Heart left ventricle (tissue), 16 donors: ENCODE measurements at regions not wholly inside any gene's neighbourhood (a gene's known extent, or its start where the extent isn't known, plus 50 kb on each side); places are given as distances from the start of the nearest gene placed in this dataset.

Source experiments
- ATAC-seq, 4 donors: fragments of 200-7000 bp; cut with Tn5 transposase; one replicate each; pipeline ENCODE4 v1.9.1; 2020 to 2022; ENCODE audit warnings: moderate library complexity in 4 of 4, mild to moderate bottlenecking in 3 of 4, moderate number of reproducible peaks in 1 of 4
- DNase-seq, 5 donors: peaks; one replicate each; pipeline ENCODE4 v3.0.0-alpha.2; 2020
- H3K27ac ChIP-seq, 12 donors: fragments of 200-600 bp; sonication (generic) in 4 of 12; one replicate each; pipeline versions ENCODE4 v1.5.0 to v1.8.0; 2016 to 2022; ENCODE audit warnings: mild to moderate bottlenecking in 2 of 12
- H3K27me3 ChIP-seq, 9 donors: fragments of 200-600 bp; sonication (generic) in 2 of 9; one replicate each; pipeline versions ENCODE4 v1.5.1 to v1.8.0; 2016 to 2022; ENCODE audit warnings: mild to moderate bottlenecking in 3 of 9
- H3K36me3 ChIP-seq, 9 donors: fragments of 200-600 bp; sonication (generic) in 2 of 9; one replicate each; pipeline versions ENCODE4 v1.5.0 to v1.8.0; 2018 to 2022; ENCODE audit warnings: mild to moderate bottlenecking in 2 of 9
- H3K4me1 ChIP-seq, 12 donors: fragments of 200-600 bp; sonication (generic) in 4 of 12; one replicate each; pipeline versions ENCODE4 v1.5.0 to v1.8.0; 2016 to 2022; ENCODE audit warnings: mild to moderate bottlenecking in 3 of 12
- H3K4me3 ChIP-seq, 12 donors: fragments of 200-600 bp; sonication (generic) in 4 of 12; one replicate each; pipeline versions ENCODE4 v1.5.0 to v1.8.0; 2017 to 2022; ENCODE audit warnings: mild to moderate bottlenecking in 9 of 12, moderate library complexity in 4 of 12
- H3K9me3 ChIP-seq, 12 donors: fragments of 200-600 bp; sonication (generic) in 4 of 12; one replicate each; pipeline versions ENCODE4 v1.5.0 to v1.8.0; 2016 to 2022; ENCODE audit warnings: mild to moderate bottlenecking in 1 of 12
- CTCF ChIP-seq, 12 donors: fragments of 200-600 bp; sonication (generic) in 4 of 12; IDR thresholded peaks; one replicate each; pipeline versions ENCODE4 v1.5.0 to v1.8.0; 2018 to 2022; ENCODE audit warnings: antibody characterized with exemption in 12 of 12, mild to moderate bottlenecking in 5 of 12
- POLR2A ChIP-seq, 2 donors: fragments of 450-650 bp; IDR thresholded peaks; one replicate each; pipeline ENCODE4 v1.6.1; 2017; ENCODE audit warnings: antibody characterized with exemption in 2 of 2, mild to moderate bottlenecking in 2 of 2, moderate library complexity in 2 of 2
- WGBS, 4 donors: extraction: QIAGEN DNeasy Blood & Tissue Kit in 2 of 4; methylation state at CpG; one replicate each; pipeline versions ENCODE4 v1.1.5 to v1.1.7; 2013 to 2018; 5-methylcytosine and 5-hydroxymethylcytosine counted together
- intact Hi-C, 10 donors: fragments of 100-400 bp; cut with DNase I; formaldehyde crosslinking; loops; one replicate each; pipeline versions ENCODE4 v1.11.1 to v1.14.2; 2022
- donor health status: ischemic (EF 13 %, LVEDD 7.1; RV severe dilation, severe dysfunction).
- donor health status: healthy with polysubstance abuse.
- donor health status: DM: no; HTN: yes; CAD: no.
- donor health status: DM: no; HTN: no; CAD: no.
- donor health status: ischemic (EF 25% LVEDD 6.9; RV normal size, moderate dysfunction).
- donor health status: ischemic (EF 25% LVEDD 5.7; RV mildly dilated, moderate dysfunction).
- donor health status: healthy.
- donor health status: DM: yes; HTN: yes; CAD: no.
- donor health status: ischemic (EF 35%, LVEDD 5.7; RV mildly dilated, moderate dysfunction).
- donor health status: nonischemic (EF 11% LVEDD 7.7; RV severe dilation, severe dysfunction).
- donor health status: DM: yes; HTN: yes; CAD: no.
- donor health status: PGD.
- donor health status: ischemic (EF 29% LVEDD 5.4; RV normal size, mild dysfunction).
- donor health status: nonischemic (EF 23%, LVEDD 6.1; RV moderate dilation, normal function).

- DNase-seq (no peak), ATAC-seq (no peak)
- H3K9me3 ChIP-seq: peaks cover 0 to 6% (median 0%) of the 10 kb centered on the region in 12 donors
- no peaks in the 10 kb centered on the region for H3K27me3 ChIP-seq
- no peaks in the 10 kb centered on the region for H3K4me1 ChIP-seq
- no peak overlapping the region for H3K4me3 ChIP-seq
- no peak for TF ChIP-seq CTCF (IDR thresholded peaks at IDR 0.05)
- intact Hi-C loops: no loop called here
- WGBS, 4 donors: 64 to 75% (median 72%) methylated on average over 1 of the region's 1 CpG
- no peak overlapping the region for H3K27ac ChIP-seq
- H3K36me3 ChIP-seq: no peaks in the 10 kb centered on the region
These were observed 209.6 kb upstream of the DDI1 start for GRCh38 chr11:103826856-103827255.

GRCh38 chr11:103829596-103829995 lies 206.8 kb upstream of the DDI1 start:
- Histone ChIP-seq H3K4me1 (peaks cover 0 to 3% (median 0%) of the 10 kb centered on the region in 12 donors), H3K27ac (no peak overlapping the region), H3K27me3 (no peaks in the 10 kb centered on the region), H3K4me3 (no peak overlapping the region), H3K36me3 (no peaks in the 10 kb centered on the region), H3K9me3 (peaks cover 0 to 20% (median 4%) of the 10 kb centered on the region in 12 donors)
- TF ChIP-seq CTCF (IDR thresholded peaks at IDR 0.05): no peak
- TF ChIP-seq POLR2A (IDR thresholded peaks at IDR 0.05): no peak
- intact Hi-C loops: no loop called here
- 95 to 100% (median 97%) methylated on average over 4 of the region's 4 CpGs for WGBS, 4 donors
- DNase-seq (peak in 1 of 5 donors; percentile 26), ATAC-seq (peak in 1 of 4 donors; percentile 27)

- H3K4me1 ChIP-seq: peaks cover 0 to 10% (median 0%) of the 10 kb centered on the region in 12 donors
- intact Hi-C loops: no loop called here
- no peaks in the 10 kb centered on the region for H3K27me3 ChIP-seq
- H3K36me3 ChIP-seq: no peaks in the 10 kb centered on the region
- DNase-seq (no peak), ATAC-seq (no peak)
- WGBS, 4 donors: 0 to 100% (median 59%) methylated on average over 1 of the region's 1 CpG
- H3K4me3 ChIP-seq: no peak overlapping the region
- H3K27ac ChIP-seq: no peak overlapping the region
- peaks cover 0 to 20% (median 4%) of the 10 kb centered on the region in 12 donors for H3K9me3 ChIP-seq
- TF ChIP-seq CTCF (IDR thresholded peaks at IDR 0.05) (no peak), POLR2A (IDR thresholded peaks at IDR 0.05) (no peak)
These were observed 206.2 kb upstream of the DDI1 start for GRCh38 chr11:103830205-103830604.

GRCh38 chr11:103832762-103833161 lies 203.7 kb upstream of the DDI1 start:
- no peak for TF ChIP-seq CTCF (IDR thresholded peaks at IDR 0.05)
- no peak for TF ChIP-seq POLR2A (IDR thresholded peaks at IDR 0.05)
- no peaks in the 10 kb centered on the region for H3K36me3 ChIP-seq
- intact Hi-C loops: no loop called here
- H3K27me3 ChIP-seq: no peaks in the 10 kb centered on the region
- H3K4me1 ChIP-seq: peaks cover 0 to 12% (median 0%) of the 10 kb centered on the region in 12 donors
- no peak overlapping the region for H3K27ac ChIP-seq
- H3K9me3 ChIP-seq: peaks cover 0 to 29% (median 4%) of the 10 kb centered on the region in 12 donors
- H3K4me3 ChIP-seq: no peak overlapping the region
- 82 to 90% (median 89%) methylated on average over 3 of the region's 3 CpGs for WGBS, 4 donors
- DNase-seq: no peak
- ATAC-seq: no peak
